B cell (primary cell): ENCODE measurements at regions not wholly inside any gene's neighbourhood (a gene's known extent, or its start where the extent isn't known, plus 50 kb on each side); places are given as distances from the start of the nearest gene placed in this dataset.

ENCODE experiments used
- ATAC-seq: fragments of 200-7000 bp; cut with Tn5 transposase; one replicate; pipeline ENCODE4 v1.10.0; 2021; ENCODE audit warnings: low read depth, mild to moderate bottlenecking, moderate number of reproducible peaks, moderate library complexity
- CTCF ChIA-PET: fragments of 350-600 bp; sonication (Branson Sonifier 250); formaldehyde crosslinking; loops from one replicate; lab custom pipeline; 2021; ENCODE audit warnings: antibody characterized with exemption, inconsistent platforms; lab: Charles Lee
- POLR2A ChIA-PET: fragments of 350-600 bp; sonication (Branson Sonifier 250); formaldehyde crosslinking; loops from one replicate; lab custom pipeline; 2021; ENCODE audit warnings: antibody characterized with exemption; lab: Charles Lee
- DNase-seq: peaks from one replicate; pipeline ENCODE4 v3.0.0; 2013
- H2AFZ ChIP-seq: 2 replicates; pipeline ENCODE4 v1.6.1; 2012; ENCODE audit warnings: mild to moderate bottlenecking, low read depth, low read length; ENCODE audit not compliant: insufficient read depth, poor library complexity, severe bottlenecking
- H3K27ac ChIP-seq, 2 donors: 1 replicate in 1 of 2; 2 replicates in 1 of 2; pipeline ENCODE4 v1.5.1; 2012 to 2013; ENCODE audit warnings: low read length in 2 of 2, mild to moderate bottlenecking in 2 of 2, moderate library complexity in 1 of 2
- H3K27me3 ChIP-seq, 4 experiments: fragments of 200-600 bp in 1 of 4; sonication (generic) in 1 of 4; replicated peaks in 1 of 4; 1 replicate in 2 of 4; 2 replicates in 2 of 4; pipeline versions ENCODE4 v1.6.1 to v1.7.0; 2013 to 2016; ENCODE audit warnings: low read length in 3 of 4, mild to moderate bottlenecking in 2 of 4, mixed read lengths in 1 of 4, moderate library complexity in 1 of 4; ENCODE audit not compliant: insufficient read depth in 4 of 4, control insufficient read depth in 3 of 4; ENCODE audit errors: control extremely low read depth in 1 of 4
- H3K36me3 ChIP-seq, 2 experiments: replicated peaks in 1 of 2; 1 replicate in 1 of 2; 2 replicates in 1 of 2; pipeline versions ENCODE4 v1.6.1 to v1.7.1; 2013; ENCODE audit warnings: low read length in 1 of 2; ENCODE audit not compliant: insufficient read depth in 2 of 2, control insufficient read depth in 1 of 2; ENCODE audit errors: control extremely low read depth in 1 of 2, extremely low read depth in 1 of 2
- H3K4me1 ChIP-seq, 2 donors: fragments of 200-600 bp in 1 of 2; sonication (generic) in 1 of 2; 1 replicate in 1 of 2; 2 replicates in 1 of 2; pipeline versions ENCODE4 v1.5.1 to v1.6.1; 2013 to 2017; ENCODE audit warnings: low read length in 2 of 2; ENCODE audit not compliant: control insufficient read depth in 2 of 2, insufficient read depth in 2 of 2
- H3K4me2 ChIP-seq: replicated peaks from 2 replicates; pipeline ENCODE3; 2012; ENCODE audit warnings: mild to moderate bottlenecking, low read depth, low read length; ENCODE audit not compliant: poor library complexity, severe bottlenecking
- H3K4me3 ChIP-seq, 5 experiments: fragments of 200-600 bp in 1 of 5; sonication (generic) in 1 of 5; 1 replicate in 3 of 5; 2 replicates in 2 of 5; pipeline versions ENCODE4 v1.5.1 to v1.7.0; 2011 to 2016; ENCODE audit warnings: low read length in 4 of 5, mild to moderate bottlenecking in 4 of 5, low read depth in 2 of 5, control low read depth in 1 of 5, moderate library complexity in 1 of 5; ENCODE audit not compliant: insufficient read depth in 1 of 5; ENCODE audit errors: control extremely low read depth in 1 of 5, extremely low read depth in 1 of 5
- H3K79me2 ChIP-seq: fragments of 200-600 bp; sonication (generic); one replicate; pipeline ENCODE4 v1.6.0; 2016; ENCODE audit warnings: low read length; ENCODE audit not compliant: control insufficient read depth, insufficient read depth
- H3K9ac ChIP-seq: fragments of 200-600 bp; sonication (generic); 2 replicates; pipeline ENCODE4 v1.6.1; 2017; ENCODE audit warnings: mild to moderate bottlenecking, low read length, moderate library complexity
- H3K9me3 ChIP-seq, 3 donors: one replicate each; pipeline versions ENCODE4 v1.6.1 to v1.7.1; 2013; ENCODE audit warnings: low read length in 2 of 3; ENCODE audit not compliant: control insufficient read depth in 2 of 3, insufficient read depth in 1 of 3; ENCODE audit errors: control extremely low read depth in 1 of 3
- H4K20me1 ChIP-seq: 2 replicates; pipeline ENCODE4 v1.6.0; 2012; ENCODE audit warnings: mild to moderate bottlenecking, low read length; ENCODE audit not compliant: insufficient read depth, control insufficient read depth, poor library complexity, severe bottlenecking
- H3K27ac Mint-ChIP-seq: one replicate; pipeline ENCODE4 v1.8.0; 2021; ENCODE audit warnings: mixed read lengths
- H3K27me3 Mint-ChIP-seq: one replicate; pipeline ENCODE4 v1.8.0; 2021; ENCODE audit warnings: mixed read lengths
- H3K4me1 Mint-ChIP-seq: one replicate; pipeline ENCODE4 v1.8.0; 2021; ENCODE audit warnings: mixed read lengths
- H3K4me3 Mint-ChIP-seq: one replicate; pipeline ENCODE4 v1.8.0; 2021; ENCODE audit warnings: mixed read lengths
- H3K9me3 Mint-ChIP-seq: one replicate; pipeline ENCODE4 v1.8.0; 2022; ENCODE audit warnings: mixed read lengths; ENCODE audit not compliant: insufficient read depth
- EZH2 ChIP-seq: IDR thresholded peaks from 2 replicates; pipeline ENCODE4 v1.6.1; 2012; ENCODE audit warnings: borderline replicate concordance, low read depth, mild to moderate bottlenecking, moderate library complexity, low read length; ENCODE audit not compliant: insufficient read depth, poor library complexity, severe bottlenecking
- WGBS: methylation state at CpG from one replicate; pipeline ENCODE4 v1.1.5; 2013; ENCODE audit warnings: missing lambda C conversion rate; ENCODE audit not compliant: insufficient coverage; 5-methylcytosine and 5-hydroxymethylcytosine counted together
- intact Hi-C: fragments of 100-400 bp; cut with micrococcal nuclease; formaldehyde crosslinking; loops from one replicate; pipeline ENCODE4 v1.10.0; 2022
- TF ChIP-seq, protein P1 (sequence below): fragments of 200-600 bp; IDR thresholded peaks from one replicate; pipeline ENCODE4 v1.8.0; 2022; ENCODE audit warnings: antibody characterized with exemption, mild to moderate bottlenecking

DNA sequence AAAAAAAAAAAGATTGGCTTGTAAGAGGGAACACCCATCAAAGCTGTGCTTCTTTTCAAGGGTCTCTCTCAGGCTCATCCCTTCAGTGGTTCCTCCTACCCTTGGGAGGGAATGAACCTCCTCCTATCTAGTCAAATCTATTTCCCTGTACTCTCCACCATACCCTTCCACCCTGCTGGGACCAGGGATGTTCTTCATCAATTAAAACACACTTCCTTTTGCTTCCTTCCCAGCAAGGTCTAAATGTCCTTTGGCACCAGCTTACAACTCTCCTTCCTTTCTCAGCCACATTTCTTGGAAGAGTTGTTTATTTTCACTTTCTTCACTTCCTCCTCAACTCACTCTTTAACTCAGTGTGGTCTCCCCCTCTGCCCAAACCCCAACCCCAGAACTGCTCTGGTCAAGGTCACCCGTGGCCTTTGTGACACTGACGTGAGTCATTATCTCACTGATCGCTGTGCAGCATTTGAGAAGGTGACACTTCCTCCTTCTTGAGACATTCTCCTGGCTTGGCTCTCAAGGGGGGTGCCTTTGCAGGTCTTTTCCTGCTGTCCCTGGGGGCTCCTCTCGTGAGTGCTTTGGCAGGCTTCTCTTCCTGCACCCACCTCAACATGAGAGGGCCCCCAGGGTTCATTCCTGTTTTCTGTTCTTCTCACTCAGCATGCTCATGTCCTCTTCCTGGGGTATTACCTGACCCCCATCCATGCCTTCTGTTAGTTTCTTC, 210.5 kb upstream of the TLE3 start:
- H3K9me3 ChIP-seq, result peaks cover 0 to 2% (median 0%) of the 10 kb centered on the region in 3 donors
- H2AFZ ChIP-seq, result no peak overlapping the region
- H3K27ac Mint-ChIP-seq, result peak overlapping the region; percentile 62
- no peaks in the 10 kb centered on the region for H3K9me3 Mint-ChIP-seq
- ChIA-PET CTCF (interaction anchor here (0.7 kb wide), 2 partner anchors 8 to 11 kb away, joined by 3 read pairs; no protein-coding TSS in a partner anchor), POLR2A (interaction anchor here (0.6 kb wide), 1 partner anchor 15 kb away, joined by 15 read pairs; no protein-coding TSS in a partner anchor)
- H3K4me3 Mint-ChIP-seq, result peak overlapping the region; percentile 53
- TF ChIP-seq, protein P1, sequence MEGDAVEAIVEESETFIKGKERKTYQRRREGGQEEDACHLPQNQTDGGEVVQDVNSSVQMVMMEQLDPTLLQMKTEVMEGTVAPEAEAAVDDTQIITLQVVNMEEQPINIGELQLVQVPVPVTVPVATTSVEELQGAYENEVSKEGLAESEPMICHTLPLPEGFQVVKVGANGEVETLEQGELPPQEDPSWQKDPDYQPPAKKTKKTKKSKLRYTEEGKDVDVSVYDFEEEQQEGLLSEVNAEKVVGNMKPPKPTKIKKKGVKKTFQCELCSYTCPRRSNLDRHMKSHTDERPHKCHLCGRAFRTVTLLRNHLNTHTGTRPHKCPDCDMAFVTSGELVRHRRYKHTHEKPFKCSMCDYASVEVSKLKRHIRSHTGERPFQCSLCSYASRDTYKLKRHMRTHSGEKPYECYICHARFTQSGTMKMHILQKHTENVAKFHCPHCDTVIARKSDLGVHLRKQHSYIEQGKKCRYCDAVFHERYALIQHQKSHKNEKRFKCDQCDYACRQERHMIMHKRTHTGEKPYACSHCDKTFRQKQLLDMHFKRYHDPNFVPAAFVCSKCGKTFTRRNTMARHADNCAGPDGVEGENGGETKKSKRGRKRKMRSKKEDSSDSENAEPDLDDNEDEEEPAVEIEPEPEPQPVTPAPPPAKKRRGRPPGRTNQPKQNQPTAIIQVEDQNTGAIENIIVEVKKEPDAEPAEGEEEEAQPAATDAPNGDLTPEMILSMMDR, result no peak
- TF ChIP-seq EZH2, result no peak
- no peaks in the 10 kb centered on the region for H3K27me3 ChIP-seq
- ATAC-seq, result peak; percentile 92
- no peaks in the 10 kb centered on the region for H3K27me3 Mint-ChIP-seq
- peak overlapping the region; percentile 33 for H3K4me2 ChIP-seq
- H3K27ac ChIP-seq, result no peak overlapping the region
- WGBS, result 0% methylated on average over 4 of the region's 4 CpGs
- DNase-seq, result peak; percentile 73
- H3K4me1 Mint-ChIP-seq, result peaks cover 28% of the 10 kb centered on the region
- H4K20me1 ChIP-seq, result no peaks in the 10 kb centered on the region
- no peaks in the 10 kb centered on the region for H3K36me3 ChIP-seq
- H3K4me1 ChIP-seq, result peaks cover 18 to 20% of the 10 kb centered on the region in 2 donors
- no peak overlapping the region for H3K9ac ChIP-seq
- no peak overlapping the region for H3K4me3 ChIP-seq
- no peaks in the 10 kb centered on the region for H3K79me2 ChIP-seq
- intact Hi-C loops, result loop anchor here (1.0 kb wide), 1 partner anchor 11 kb away; no protein-coding TSS in a partner anchor

GRCh38 chr15:70306582-70306981, 208.9 kb upstream of the TLE3 start:
- H3K4me1 ChIP-seq, result peaks cover 18 to 23% of the 10 kb centered on the region in 2 donors
- H3K27ac Mint-ChIP-seq, result no peak overlapping the region
- POLR2A ChIA-PET, result no interaction called here

More at GRCh38 chr15:70306582-70306981, 208.9 kb upstream of the TLE3 start:
- WGBS, result 100% methylated on average over 3 of the region's 4 CpGs
- H3K9me3 Mint-ChIP-seq, result no peaks in the 10 kb centered on the region
- TF ChIP-seq EZH2, result no peak
- TF ChIP-seq, protein P1, result no peak
- Histone ChIP-seq H2AFZ (no peak overlapping the region), H3K9ac (no peak overlapping the region), H3K4me3 (no peak overlapping the region), H3K4me2 (no peak overlapping the region), H4K20me1 (no peaks in the 10 kb centered on the region), H3K79me2 (no peaks in the 10 kb centered on the region), H3K27me3 (no peaks in the 10 kb centered on the region), H3K27ac (no peak overlapping the region), H3K9me3 (peaks cover 0 to 2% (median 0%) of the 10 kb centered on the region in 3 donors), H3K36me3 (no peaks in the 10 kb centered on the region)
- intact Hi-C loops, result no loop called here
- H3K4me1 Mint-ChIP-seq, result peaks cover 28% of the 10 kb centered on the region
- no peak overlapping the region for H3K4me3 Mint-ChIP-seq
- no peaks in the 10 kb centered on the region for H3K27me3 Mint-ChIP-seq
- no peak for ATAC-seq
- CTCF ChIA-PET, result no interaction called here
- no peak for DNase-seq
